Keratinocyte (primary cell): ENCODE measurements at regions not wholly inside any gene's neighbourhood (a gene's known extent, or its start where the extent isn't known, plus 50 kb on each side); places are given as distances from the start of the nearest gene placed in this dataset.

ENCODE experiments used
- DNase-seq: peaks from one replicate; pipeline ENCODE4 v3.0.0-alpha.2; 2011; ENCODE audit warnings: low read depth, missing footprints, low spot score
- FAIRE-seq: peaks from 2 replicates; lab custom pipeline; 2011; peaks lifted over from hg19 to GRCh38; lab: Jason Lieb, UNC
- H2AFZ ChIP-seq: 2 replicates; pipeline ENCODE4 v1.6.0; 2012; ENCODE audit warnings: low read length, control low read depth, inconsistent platforms; ENCODE audit not compliant: control insufficient read depth
- H3K27ac ChIP-seq: 2 replicates; pipeline ENCODE4 v1.5.1; 2011; ENCODE audit warnings: low read length; ENCODE audit not compliant: control insufficient read depth, insufficient read depth
- H3K27me3 ChIP-seq: 3 replicates; pipeline ENCODE4 v1.6.0; 2011; ENCODE audit warnings: low read length; ENCODE audit not compliant: control insufficient read depth, insufficient read depth; ENCODE audit errors: extremely low read depth
- H3K36me3 ChIP-seq, 2 experiments: 2 replicates in 1 of 2; 3 replicates in 1 of 2; pipeline ENCODE4 v1.5.1; 2011; ENCODE audit warnings: low read length in 2 of 2, mild to moderate bottlenecking in 1 of 2; ENCODE audit not compliant: control insufficient read depth in 2 of 2, insufficient read depth in 2 of 2; ENCODE audit errors: extremely low read depth in 1 of 2
- H3K4me1 ChIP-seq: 3 replicates; pipeline ENCODE4 v1.5.1; 2011; ENCODE audit warnings: low read length; ENCODE audit not compliant: control insufficient read depth, insufficient read depth; ENCODE audit errors: extremely low read depth
- H3K4me2 ChIP-seq: 3 replicates; pipeline ENCODE4 v1.6.0; 2011; ENCODE audit warnings: low read depth, low read length; ENCODE audit not compliant: control insufficient read depth, insufficient read depth; ENCODE audit errors: extremely low read depth
- H3K4me3 ChIP-seq, 3 experiments: fragments of 200-600 bp in 1 of 3; sonication (generic) in 1 of 3; 2 replicates in 2 of 3; 3 replicates in 1 of 3; pipeline ENCODE4 v1.5.1; 2011 to 2016; ENCODE audit warnings: low read length in 3 of 3, mild to moderate bottlenecking in 3 of 3, control low read depth in 2 of 3, inconsistent platforms in 1 of 3, low read depth in 1 of 3, mixed read lengths in 1 of 3, mixed run types in 1 of 3, moderate library complexity in 1 of 3; ENCODE audit not compliant: control insufficient read depth in 2 of 3, insufficient read depth in 2 of 3; ENCODE audit errors: extremely low read depth in 1 of 3
- H3K79me2 ChIP-seq: 2 replicates; pipeline ENCODE4 v1.6.0; 2012; ENCODE audit warnings: low read length; ENCODE audit not compliant: control insufficient read depth, insufficient read depth
- H3K9ac ChIP-seq: 3 replicates; pipeline ENCODE4 v1.6.0; 2011; ENCODE audit warnings: low read length; ENCODE audit not compliant: control insufficient read depth, insufficient read depth; ENCODE audit errors: extremely low read depth
- H3K9me1 ChIP-seq: 3 replicates; pipeline ENCODE4 v1.6.0; 2011; ENCODE audit warnings: low read length; ENCODE audit not compliant: control insufficient read depth, insufficient read depth; ENCODE audit errors: extremely low read depth
- H3K9me3 ChIP-seq: 2 replicates; pipeline ENCODE4 v1.5.1; 2012; ENCODE audit warnings: low read depth, low read length; ENCODE audit not compliant: control insufficient read depth
- H4K20me1 ChIP-seq: 3 replicates; pipeline ENCODE4 v1.6.0; 2011; ENCODE audit warnings: low read length; ENCODE audit not compliant: control insufficient read depth, insufficient read depth; ENCODE audit errors: extremely low read depth
- CTCF ChIP-seq, 3 experiments: IDR thresholded peaks in 1 of 3; conservative IDR thresholded peaks in 1 of 3; optimal IDR thresholded peaks in 1 of 3; 2 replicates in 2 of 3; 3 replicates in 1 of 3; pipeline versions ENCODE3 to v1.5.1; 2011; ENCODE audit warnings: low read length in 3 of 3, mild to moderate bottlenecking in 3 of 3, moderate library complexity in 2 of 3, control low read depth in 1 of 3, inconsistent platforms in 1 of 3; ENCODE audit not compliant: insufficient read depth in 2 of 3; ENCODE audit errors: extremely low read depth in 1 of 3
- EZH2 ChIP-seq: IDR thresholded peaks from one replicate; pipeline ENCODE4 v1.6.1; 2012; ENCODE audit warnings: inconsistent platforms, mild to moderate bottlenecking, low read length, moderate library complexity
- dilution Hi-C: fragments of 300-500 bp; cut with MboI; formaldehyde crosslinking; loops from one replicate; pipeline ENCODE4 v1.7.0; 2020; ENCODE audit warnings: low sequenced_read_pairs; ENCODE audit not compliant: extremely low pct_ligation_motif_present

GRCh38 chr3:124435467-124435866 lies 294.8 kb upstream of the UMPS start:
- no peak for DNase-seq
- no peak overlapping the region for H3K27ac ChIP-seq
- no peak overlapping the region for H3K4me3 ChIP-seq
- no peaks in the 10 kb centered on the region for H3K9me3 ChIP-seq
- H3K79me2 ChIP-seq: no peaks in the 10 kb centered on the region
- H3K4me2 ChIP-seq: no peak overlapping the region
- H3K4me1 ChIP-seq: no peaks in the 10 kb centered on the region
- no peak for FAIRE-seq
- no peaks in the 10 kb centered on the region for H3K9me1 ChIP-seq
- dilution Hi-C loops: no loop called here
- no peaks in the 10 kb centered on the region for H4K20me1 ChIP-seq
- no peak overlapping the region for H3K9ac ChIP-seq
- no peaks in the 10 kb centered on the region for H3K36me3 ChIP-seq
- H3K27me3 ChIP-seq: no peaks in the 10 kb centered on the region
- no peak overlapping the region for H2AFZ ChIP-seq
- no peak for TF ChIP-seq EZH2
- no peak for TF ChIP-seq CTCF (optimal IDR thresholded peaks at IDR 0.05 in 1 of 3, IDR thresholded peaks at IDR 0.05 in 1 of 3, conservative IDR thresholded peaks at IDR 0.05 in 1 of 3; ENCODE audit: extremely low read depth in 1 of 3, insufficient read depth in 2 of 3, low read length in 3 of 3)

DNA sequence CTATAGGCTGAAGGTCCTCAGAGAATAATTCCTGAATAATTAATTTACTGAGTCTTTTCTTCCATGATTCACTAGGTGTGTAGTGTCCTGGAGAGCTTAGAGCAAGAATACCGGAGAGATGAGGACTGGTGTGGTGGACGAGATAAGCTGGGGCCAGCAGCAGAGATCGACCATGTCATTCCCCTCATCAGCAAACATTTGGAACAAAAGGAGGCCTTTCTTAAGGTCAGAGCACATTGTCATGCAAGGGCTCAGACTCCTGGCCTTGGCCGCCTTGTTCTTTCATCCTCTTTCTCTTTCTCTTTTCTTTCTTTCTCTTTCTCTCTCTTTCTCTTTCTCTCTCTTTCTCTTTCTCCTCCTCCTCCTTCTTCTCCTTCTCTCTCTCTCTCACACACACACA lies 291.4 kb upstream of the UMPS start:
- H3K9ac ChIP-seq: no peak overlapping the region
- no peaks in the 10 kb centered on the region for H3K79me2 ChIP-seq
- no peaks in the 10 kb centered on the region for H3K9me3 ChIP-seq
- dilution Hi-C loops: no loop called here
- no peak for FAIRE-seq
- H3K36me3 ChIP-seq: no peaks in the 10 kb centered on the region
- no peaks in the 10 kb centered on the region for H3K9me1 ChIP-seq
- TF ChIP-seq EZH2 (no peak), CTCF (optimal IDR thresholded peaks at IDR 0.05 in 1 of 3, IDR thresholded peaks at IDR 0.05 in 1 of 3, conservative IDR thresholded peaks at IDR 0.05 in 1 of 3; ENCODE audit: extremely low read depth in 1 of 3, insufficient read depth in 2 of 3, low read length in 3 of 3) (no peak)
- no peaks in the 10 kb centered on the region for H3K4me1 ChIP-seq
- H3K4me3 ChIP-seq: no peak overlapping the region
- H4K20me1 ChIP-seq: no peaks in the 10 kb centered on the region
- H3K27me3 ChIP-seq: no peaks in the 10 kb centered on the region
- H3K4me2 ChIP-seq: no peak overlapping the region
- no peak overlapping the region for H3K27ac ChIP-seq
- no peak overlapping the region for H2AFZ ChIP-seq
- no peak for DNase-seq
